ENCODE measurements at regions not wholly inside any gene's neighbourhood (a gene's known extent, or its start where the extent isn't known, plus 50 kb on each side); places are given as distances from the start of the nearest gene placed in this dataset.
"Not testable (repeated sequence)": the region's sequence is repeated elsewhere in the genome, so short reads cannot be mapped to it uniquely, and the experiment has no call there.

- no peak for DNase-seq (ENCODE audit: low read depth in 4 of 4, low spot score in 2 of 4)
These were observed 109.2 kb downstream of the CDCA7 start for GRCh38 chr2:173463846-173464245.

- DNase-seq (ENCODE audit: low read depth in 4 of 4, low spot score in 2 of 4): no peak
These were observed 113.1 kb downstream of the CDCA7 start for GRCh38 chr2:173467751-173468150.

DNA sequence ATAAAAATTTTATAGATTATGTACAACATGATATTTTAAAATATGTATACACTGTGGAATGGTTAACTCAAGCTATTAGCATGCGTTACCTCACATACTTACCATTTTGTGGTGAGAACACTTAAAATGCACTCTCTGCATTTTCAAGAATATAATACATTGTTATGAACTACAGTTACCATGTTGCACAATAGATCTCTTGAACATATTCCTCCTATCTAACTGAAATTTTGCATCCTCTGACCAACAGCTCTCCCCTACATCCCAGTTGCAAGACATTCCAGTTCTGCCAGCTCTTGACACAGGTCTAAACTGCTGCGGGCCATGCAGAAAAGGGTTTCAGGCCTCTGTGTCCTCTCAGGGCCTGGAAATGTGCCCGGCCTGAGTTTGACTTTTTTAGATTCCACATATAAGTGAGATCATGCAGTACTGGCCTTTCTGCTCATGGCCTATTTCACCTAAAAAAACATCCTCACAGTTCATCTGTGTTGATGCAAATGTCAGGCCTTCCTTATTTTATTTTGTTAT, 113.7 kb downstream of the CDCA7 start:
- DNase-seq (ENCODE audit: low read depth in 4 of 4, low spot score in 2 of 4): no peak

DNA sequence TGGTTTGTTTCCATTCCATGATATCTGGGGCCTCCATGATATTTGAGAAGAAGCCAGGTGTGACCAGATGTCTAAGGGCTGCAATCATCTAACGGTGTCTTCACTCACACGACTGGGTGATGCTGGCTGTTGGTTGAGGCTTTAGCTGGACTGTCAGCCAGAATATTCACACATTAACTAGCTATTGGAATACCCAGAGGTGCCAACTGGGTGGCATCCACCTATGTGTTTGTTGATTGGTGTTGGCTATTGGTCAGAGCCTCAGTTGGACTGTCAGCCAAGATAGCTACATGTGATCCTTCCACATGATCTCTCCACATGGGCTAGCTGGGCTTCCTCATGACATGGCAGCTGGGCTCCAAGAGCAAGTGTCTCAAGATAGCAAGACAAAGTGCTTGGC, 117.4 kb downstream of the CDCA7 start:
- no peak for DNase-seq (ENCODE audit: low read depth in 4 of 4, low spot score in 2 of 4)

DNA sequence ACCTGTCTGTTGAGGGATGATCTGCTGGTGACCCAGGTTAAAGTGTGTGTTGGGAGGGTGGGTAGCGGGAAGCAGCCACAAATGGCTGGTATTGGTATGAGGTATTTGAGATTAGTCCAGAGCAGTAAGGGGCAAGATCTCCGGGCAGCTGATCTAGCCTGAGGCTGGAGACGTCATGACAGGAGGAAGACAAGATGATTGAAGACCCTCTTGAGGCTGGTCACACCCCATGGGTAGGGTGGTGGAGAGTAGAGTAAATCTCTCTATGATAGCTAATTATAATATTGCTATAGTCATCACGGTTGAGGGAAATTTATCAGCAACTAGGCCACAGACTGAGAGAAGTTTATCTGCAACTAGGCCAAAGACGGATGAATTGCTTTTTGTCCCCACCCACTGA, 128.5 kb downstream of the CDCA7 start:
- DNase-seq (ENCODE audit: low read depth in 4 of 4, low spot score in 2 of 4): no peak

- DNase-seq (ENCODE audit: low read depth in 4 of 4, low spot score in 2 of 4): no peak
These were observed 134.2 kb downstream of the CDCA7 start for GRCh38 chr2:173488861-173489260.

GRCh38 chr2:173491418-173491817, 136.7 kb downstream of the CDCA7 start:
- no peak for DNase-seq (ENCODE audit: low read depth in 4 of 4, low spot score in 2 of 4)

DNA sequence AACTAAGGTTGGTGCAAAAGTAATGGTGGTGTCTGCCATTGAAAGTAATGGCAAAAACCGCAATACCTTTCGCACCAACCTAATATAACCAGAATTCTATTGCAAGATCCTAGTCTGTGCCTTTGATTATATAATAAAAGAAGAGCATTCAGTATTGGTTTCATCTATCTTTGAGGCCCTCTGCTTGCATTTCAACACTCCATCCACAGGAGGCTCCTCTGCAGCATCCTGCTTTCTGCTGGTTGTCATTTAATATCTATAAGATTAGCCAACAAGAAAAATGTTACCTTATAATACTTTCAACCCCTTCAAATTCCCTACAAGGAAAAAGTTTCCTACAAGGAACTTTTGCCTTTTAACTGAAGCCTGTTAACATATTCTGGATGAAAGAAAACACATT, 139.2 kb downstream of the CDCA7 start:
- DNase-seq (ENCODE audit: low read depth in 4 of 4, low spot score in 2 of 4): no peak

- DNase-seq (ENCODE audit: low read depth in 4 of 4, low spot score in 2 of 4): no peak
These were observed 142.1 kb downstream of the CDCA7 start for GRCh38 chr2:173496746-173497145.

- DNase-seq (ENCODE audit: low read depth in 4 of 4, low spot score in 2 of 4): no peak
These were observed 146.3 kb downstream of the CDCA7 start for GRCh38 chr2:173500953-173501352.

DNA sequence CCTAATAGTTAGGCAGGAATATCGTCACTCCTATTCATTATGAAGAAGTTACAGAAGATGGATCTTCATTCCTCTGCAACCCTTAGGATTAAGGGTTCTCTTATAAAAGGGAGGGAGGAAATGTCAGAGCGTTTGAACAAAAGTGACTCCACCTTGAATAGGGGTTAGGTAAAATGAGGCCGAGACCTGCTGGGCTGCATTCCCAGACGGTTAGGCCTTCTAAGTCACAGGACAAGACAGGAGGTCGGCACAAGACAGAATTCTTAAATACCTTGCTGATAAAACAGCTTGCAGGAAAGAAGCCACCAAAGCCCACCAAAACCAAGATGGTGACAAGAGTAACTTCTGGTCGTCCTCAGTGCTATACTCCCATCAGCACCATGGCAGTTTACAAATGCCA, 147.6 kb downstream of the CDCA7 start:
- DNase-seq (ENCODE audit: low read depth in 4 of 4, low spot score in 2 of 4): no peak

GRCh38 chr2:173511357-173511756, 156.7 kb downstream of the CDCA7 start:
- DNase-seq (ENCODE audit: low read depth in 4 of 4, low spot score in 2 of 4): no peak

DNA sequence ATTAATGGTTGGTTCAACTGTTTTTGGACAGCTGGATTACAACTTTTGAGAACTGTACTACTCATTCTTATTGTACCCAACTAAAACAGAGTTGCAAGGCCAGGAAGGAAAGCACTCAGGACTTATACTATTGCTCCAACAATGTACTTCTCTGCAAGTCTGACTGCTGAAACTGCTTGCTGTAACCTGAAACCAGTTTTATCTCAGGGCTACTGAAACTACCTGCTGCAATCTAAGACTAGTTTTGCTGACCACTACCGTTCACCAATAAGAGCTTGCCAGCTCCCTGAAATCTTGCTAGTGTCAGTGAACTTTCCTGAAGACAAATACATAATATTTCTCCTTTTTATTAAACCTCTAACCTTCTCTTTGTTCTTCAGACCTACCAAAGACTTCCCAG, 157.3 kb downstream of the CDCA7 start:
- DNase-seq (ENCODE audit: low read depth in 4 of 4, low spot score in 2 of 4): no peak

DNA sequence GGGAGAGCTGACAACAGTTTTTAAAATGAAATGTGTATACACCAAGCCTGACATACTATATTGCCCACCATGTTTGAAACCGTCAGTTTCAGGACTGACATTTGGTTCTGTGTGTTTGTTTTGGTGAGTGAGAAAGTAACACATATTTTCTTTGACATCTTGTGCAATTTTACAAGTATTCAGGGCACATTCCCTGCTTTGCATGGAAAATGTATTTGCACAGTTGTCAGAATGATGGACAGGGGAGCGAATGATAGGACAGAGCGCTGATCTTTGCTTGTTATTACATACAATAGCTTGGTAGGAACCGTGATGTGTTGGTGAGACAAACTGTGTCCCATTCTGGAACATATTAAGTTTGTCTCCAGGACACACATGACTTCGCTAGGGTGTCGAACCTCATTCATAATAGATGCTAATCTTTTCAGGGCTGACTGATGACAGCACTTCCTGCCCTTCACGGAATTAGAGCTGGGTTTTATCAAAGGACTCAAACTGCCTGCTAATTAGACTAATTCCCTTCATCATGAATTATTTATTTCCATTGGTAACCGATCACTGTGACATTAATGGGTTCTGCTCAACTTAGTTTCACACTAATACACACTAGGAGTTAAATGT, 158.5 kb downstream of the CDCA7 start:
- no peak for DNase-seq (ENCODE audit: low read depth in 4 of 4, low spot score in 2 of 4)

GRCh38 chr2:173520918-173521317, 166.2 kb downstream of the CDCA7 start:
- DNase-seq (ENCODE audit: low read depth in 4 of 4, low spot score in 2 of 4): no peak

DNA sequence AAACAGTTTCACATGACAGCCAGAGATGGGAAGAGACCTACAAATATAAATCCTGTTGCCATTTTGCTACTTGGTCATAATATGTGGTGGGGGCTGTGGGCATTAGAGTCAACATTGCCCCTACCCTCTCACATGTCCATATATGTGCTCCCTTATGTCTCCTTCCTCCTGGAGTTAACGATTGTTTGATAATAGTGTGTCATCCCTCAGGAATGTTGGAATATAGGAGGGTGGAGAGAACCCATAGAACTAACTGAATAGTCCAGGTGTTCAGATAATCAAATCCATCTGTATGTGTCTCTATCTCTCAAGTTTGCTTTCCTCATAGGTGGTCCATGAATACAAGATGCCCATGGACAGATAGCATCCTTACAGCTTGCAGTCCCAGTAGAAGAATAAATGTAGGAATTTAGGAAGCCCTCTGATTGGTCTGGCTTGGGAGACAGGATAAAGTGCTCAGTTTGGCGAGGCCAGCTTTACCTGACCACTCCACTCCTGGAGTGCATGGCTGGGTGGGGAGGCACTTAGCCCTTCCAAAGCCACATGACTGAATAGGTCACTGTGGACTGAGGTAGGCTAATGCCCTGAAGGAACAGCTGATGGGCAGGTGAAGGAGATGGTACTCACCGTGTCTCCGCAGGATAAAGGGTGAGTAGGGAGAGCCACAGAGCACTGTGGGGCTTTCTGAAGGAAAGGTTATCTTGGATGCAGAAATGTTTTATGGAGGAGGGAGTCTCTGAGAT, 166.9 kb downstream of the CDCA7 start:
- no peak for DNase-seq (ENCODE audit: low read depth in 4 of 4, low spot score in 2 of 4)

DNA sequence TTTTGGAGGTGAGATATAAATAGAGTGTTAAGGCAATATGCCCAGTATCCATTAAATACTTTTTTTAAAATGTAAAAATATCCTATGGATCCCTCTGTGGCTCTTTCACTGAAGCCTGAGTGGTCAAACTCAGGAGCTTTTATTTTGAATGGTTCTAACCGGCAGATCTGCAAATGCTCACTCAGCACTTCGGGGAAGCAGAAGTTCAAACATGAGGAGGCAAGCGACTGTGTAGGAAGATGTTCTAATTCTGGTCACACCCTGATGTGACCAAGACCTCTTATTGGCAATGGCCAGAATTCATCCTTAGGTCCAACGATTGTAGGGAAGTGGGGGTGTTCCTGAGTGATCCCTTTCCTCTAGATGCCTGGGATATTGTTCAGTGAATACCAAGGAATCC, 168.8 kb downstream of the CDCA7 start:
- DNase-seq (ENCODE audit: low read depth in 4 of 4, low spot score in 2 of 4): no peak

- DNase-seq (ENCODE audit: low read depth in 4 of 4, low spot score in 2 of 4): no peak
These were observed 169.7 kb downstream of the CDCA7 start for GRCh38 chr2:173524256-173524955.

DNA sequence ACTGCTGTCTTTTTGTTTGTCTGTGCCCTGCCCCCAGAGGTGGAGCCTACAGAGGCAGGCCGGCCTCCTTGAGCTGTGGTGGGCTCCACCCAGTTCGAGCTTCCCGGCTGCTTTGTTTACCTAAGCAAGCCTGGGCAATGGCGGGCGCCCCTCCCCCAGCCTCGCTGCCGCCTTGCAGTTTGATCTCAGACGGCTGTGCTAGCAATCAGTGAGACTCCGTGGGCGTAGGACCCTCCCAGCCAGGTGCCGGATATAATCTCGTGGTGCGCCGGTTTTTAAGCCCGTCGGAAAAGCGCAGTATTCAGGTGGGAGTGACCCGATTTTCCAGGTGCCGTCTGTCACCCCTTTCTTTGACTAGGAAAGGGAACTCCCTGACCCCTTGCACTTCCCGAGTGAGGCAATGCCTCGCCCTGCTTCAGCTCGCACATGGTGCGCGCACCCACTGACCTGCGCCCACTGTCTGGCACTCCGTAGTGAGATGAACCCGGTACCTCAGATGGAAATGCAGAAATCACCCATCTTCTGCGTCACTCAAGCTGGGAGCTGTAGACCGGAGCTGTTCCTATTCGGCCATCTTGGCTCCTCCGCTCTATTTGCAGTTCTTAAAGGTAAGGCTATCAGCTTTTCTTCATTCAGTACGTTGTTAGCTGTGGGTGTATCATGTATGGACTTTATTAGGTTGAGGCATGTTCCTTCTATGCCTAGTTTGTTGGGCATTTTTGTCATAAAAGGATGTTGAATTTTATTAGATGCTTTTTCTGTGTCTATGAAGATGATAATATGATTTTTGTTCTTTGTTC, 178.3 kb downstream of the CDCA7 start:
- not testable (repeated sequence) for DNase-seq (ENCODE audit: low read depth in 4 of 4, low spot score in 2 of 4)

DNA sequence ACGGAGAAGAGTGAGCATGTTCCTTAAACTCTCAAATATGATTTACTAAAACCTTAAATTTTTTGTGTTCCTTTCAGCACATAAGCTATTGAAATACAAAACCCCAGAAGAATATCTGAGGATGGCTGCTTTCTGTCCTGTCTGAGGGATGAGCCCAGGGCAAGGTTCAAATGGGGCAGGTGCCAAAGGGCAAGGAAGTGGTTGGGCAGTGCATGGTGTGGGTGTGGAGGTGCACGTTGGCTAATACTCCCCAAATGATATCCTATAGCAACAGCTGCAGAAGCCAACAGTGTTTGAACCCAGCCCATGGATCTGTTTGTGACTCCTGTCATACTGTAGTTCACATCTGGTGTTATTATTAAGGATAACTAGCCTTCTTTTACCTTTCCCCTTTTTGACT, 183.0 kb downstream of the CDCA7 start:
- DNase-seq (ENCODE audit: low read depth in 4 of 4, low spot score in 2 of 4): no peak

DNA sequence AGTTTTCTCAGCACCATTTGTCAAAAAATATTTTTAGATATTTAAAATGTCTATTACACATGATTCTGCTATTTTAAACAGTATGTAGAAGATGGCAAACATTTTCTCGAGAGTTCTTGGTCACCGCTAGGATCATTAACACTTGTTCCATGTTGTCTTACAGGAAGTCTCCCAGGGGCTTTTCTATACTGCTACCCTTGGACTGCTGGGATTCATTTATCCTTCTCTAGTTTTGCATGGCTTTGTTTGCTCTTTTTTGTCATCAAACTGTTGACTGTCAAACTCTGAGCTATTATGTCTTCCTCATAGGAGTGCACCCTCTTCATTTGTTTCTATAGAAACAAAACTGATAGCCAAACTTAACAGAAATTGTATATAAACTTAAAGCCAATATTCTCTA, 184.9 kb downstream of the CDCA7 start:
- DNase-seq (ENCODE audit: low read depth in 4 of 4, low spot score in 2 of 4): no peak

Data from left renal cortex interstitium (tissue), 4 donors.